Kidney epithelial cell (primary cell): ENCODE measurements at regions not wholly inside any gene's neighbourhood (a gene's known extent, or its start where the extent isn't known, plus 50 kb on each side); places are given as distances from the start of the nearest gene placed in this dataset.

ENCODE experiments used
- DNase-seq: peaks from one replicate; pipeline ENCODE4 v3.0.0-alpha.2; 2010; ENCODE audit warnings: low read depth
- H3K27me3 ChIP-seq: 2 replicates; pipeline ENCODE4 v1.6.0; 2011; ENCODE audit warnings: low read length; ENCODE audit not compliant: control insufficient read depth, insufficient read depth
- H3K36me3 ChIP-seq: 2 replicates; pipeline ENCODE4 v1.5.1; 2011; ENCODE audit warnings: low read length; ENCODE audit not compliant: control insufficient read depth, insufficient read depth
- H3K4me3 ChIP-seq: 2 replicates; pipeline ENCODE4 v1.5.1; 2011; ENCODE audit warnings: low read depth, mild to moderate bottlenecking, control low read depth, low read length
- CTCF ChIP-seq: IDR thresholded peaks from 2 replicates; pipeline ENCODE4 v1.5.1; 2011; ENCODE audit warnings: mild to moderate bottlenecking, moderate library complexity, low read length, control low read depth, inconsistent platforms; ENCODE audit not compliant: insufficient read depth, poor library complexity, severe bottlenecking

- H3K36me3 ChIP-seq, result no peaks in the 10 kb centered on the region
- TF ChIP-seq CTCF, result no peak
- H3K27me3 ChIP-seq, result no peaks in the 10 kb centered on the region
- no peak overlapping the region for H3K4me3 ChIP-seq
- no peak for DNase-seq
Observed at GRCh38 chr16:51008607-51009006, 142.5 kb downstream of the SALL1 start.

GRCh38 chr16:51008037-51008436, 143.0 kb downstream of the SALL1 start:
- Histone ChIP-seq H3K36me3 (no peaks in the 10 kb centered on the region), H3K4me3 (no peak overlapping the region), H3K27me3 (no peaks in the 10 kb centered on the region)
- no peak for TF ChIP-seq CTCF
- no peak for DNase-seq

- DNase-seq, result no peak
- Histone ChIP-seq H3K4me3 (no peak overlapping the region), H3K36me3 (no peaks in the 10 kb centered on the region), H3K27me3 (no peaks in the 10 kb centered on the region)
- TF ChIP-seq CTCF, result no peak
Observed at GRCh38 chr16:51003850-51004566, 147.1 kb downstream of the SALL1 start.

GRCh38 chr16:51002881-51003490, 148.1 kb downstream of the SALL1 start:
- Histone ChIP-seq H3K27me3 (no peaks in the 10 kb centered on the region), H3K4me3 (no peak overlapping the region), H3K36me3 (no peaks in the 10 kb centered on the region)
- no peak for DNase-seq
- no peak for TF ChIP-seq CTCF

GRCh38 chr16:50999181-50999580, 151.9 kb downstream of the SALL1 start:
- TF ChIP-seq CTCF, result no peak
- H3K36me3 ChIP-seq, result no peaks in the 10 kb centered on the region
- H3K4me3 ChIP-seq, result no peak overlapping the region
- DNase-seq, result no peak
- no peaks in the 10 kb centered on the region for H3K27me3 ChIP-seq

GRCh38 chr16:50998411-50998810, 152.7 kb downstream of the SALL1 start:
- no peak for DNase-seq
- H3K27me3 ChIP-seq, result no peaks in the 10 kb centered on the region
- no peaks in the 10 kb centered on the region for H3K36me3 ChIP-seq
- TF ChIP-seq CTCF, result no peak
- H3K4me3 ChIP-seq, result no peak overlapping the region
